Central memory CD4-positive, alpha-beta T cell (primary cell): ENCODE measurements at regions not wholly inside any gene's neighbourhood (a gene's known extent, or its start where the extent isn't known, plus 50 kb on each side); places are given as distances from the start of the nearest gene placed in this dataset.
"Not testable (repeated sequence)": the region's sequence is repeated elsewhere in the genome, so short reads cannot be mapped to it uniquely, and the experiment has no call there.

Experiments used
- DNase-seq: peaks from one replicate; pipeline ENCODE4 v3.0.0; 2022

GRCh38 chr6:27720607-27721580, 191.3 kb downstream of the OR2B2 start:
- DNase-seq, result no peak

DNA sequence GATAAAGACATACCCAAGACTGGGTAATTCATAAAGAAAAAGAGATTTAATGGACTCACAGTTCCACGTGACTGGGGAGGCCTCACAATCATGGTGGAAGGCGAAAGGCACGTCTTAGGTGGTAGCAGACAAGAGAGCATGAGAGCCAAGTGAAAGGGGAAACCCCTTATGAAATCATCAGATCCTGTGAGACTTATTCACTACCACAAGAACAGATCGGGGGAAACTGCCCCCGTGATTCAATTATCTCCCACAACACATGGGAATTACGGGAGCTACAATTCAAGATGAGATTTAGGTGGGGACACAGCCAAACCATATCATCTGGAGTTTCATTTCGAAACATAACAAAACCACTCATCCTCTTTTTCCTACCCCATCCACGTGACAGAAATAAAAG, 193.2 kb downstream of the OR2B2 start:
- DNase-seq, result not testable (repeated sequence)

- DNase-seq, result no peak
These were observed 205.8 kb downstream of the OR2B2 start for GRCh38 chr6:27706431-27706830.

- DNase-seq, result no peak
These were observed 211.9 kb downstream of the OR2B2 start for GRCh38 chr6:27700337-27700736.

DNA sequence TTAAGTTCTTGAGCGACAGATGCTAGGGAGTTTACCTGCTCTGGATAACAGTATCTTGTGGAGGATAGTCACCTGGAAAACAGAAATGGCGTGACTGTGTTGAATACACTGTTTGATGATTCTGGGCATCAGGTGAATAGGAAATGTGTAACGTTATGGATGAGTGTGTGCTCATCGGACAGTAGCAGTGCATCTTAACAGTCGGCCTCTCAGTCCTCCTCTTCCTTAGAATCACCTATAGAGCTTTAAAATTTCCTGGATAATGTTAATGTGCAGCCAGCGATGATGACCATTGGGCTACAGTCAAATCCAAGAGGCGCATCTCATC, 217.7 kb downstream of the OR2B2 start:
- no peak for DNase-seq

DNA sequence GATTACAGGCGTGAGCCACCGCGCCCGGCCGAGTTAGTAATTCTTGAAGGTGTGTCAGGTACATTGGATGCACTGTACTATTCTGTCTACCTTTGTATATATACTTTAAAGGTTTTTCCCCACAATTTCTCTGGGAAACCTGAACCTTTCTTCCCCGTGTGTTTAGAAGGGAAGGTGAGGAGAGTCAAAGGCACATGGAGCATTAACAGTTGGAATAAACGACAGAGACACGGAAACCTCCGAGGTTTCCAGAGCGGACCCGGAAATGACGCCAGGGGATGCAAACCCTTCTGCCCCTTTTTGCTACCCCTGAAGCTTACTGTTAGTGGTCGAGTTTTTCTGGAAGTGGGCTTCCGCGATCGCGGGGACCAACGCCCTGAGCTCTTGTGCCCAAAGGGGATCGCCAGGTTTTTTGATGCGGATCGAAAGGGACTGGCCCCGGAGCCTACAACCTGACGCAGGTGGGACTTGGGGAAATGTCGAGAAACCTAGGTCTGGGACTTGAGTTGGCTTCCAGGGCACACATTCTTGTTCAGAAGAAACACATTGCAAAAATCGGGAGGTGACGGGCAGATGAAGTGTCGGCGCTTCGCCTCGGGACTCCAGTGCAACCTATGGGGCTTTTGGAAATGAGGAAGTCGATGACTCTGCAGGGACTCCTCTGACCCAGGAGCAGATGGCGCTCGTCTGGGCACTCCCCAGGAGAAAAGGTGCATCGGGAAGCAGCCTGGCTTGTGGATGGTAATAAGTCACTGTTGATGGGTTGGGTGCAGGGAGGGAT, 218.2 kb downstream of the OR2B2 start:
- no peak for DNase-seq

GRCh38 chr6:27692133-27692532, 219.2 kb upstream of the ZNF184 start:
- not testable (repeated sequence) for DNase-seq

GRCh38 chr6:27688014-27688586, 215.2 kb upstream of the ZNF184 start:
- peak; percentile 88 for DNase-seq

GRCh38 chr6:27687154-27688013, 214.5 kb upstream of the ZNF184 start:
- DNase-seq, result peak; percentile 66

DNA sequence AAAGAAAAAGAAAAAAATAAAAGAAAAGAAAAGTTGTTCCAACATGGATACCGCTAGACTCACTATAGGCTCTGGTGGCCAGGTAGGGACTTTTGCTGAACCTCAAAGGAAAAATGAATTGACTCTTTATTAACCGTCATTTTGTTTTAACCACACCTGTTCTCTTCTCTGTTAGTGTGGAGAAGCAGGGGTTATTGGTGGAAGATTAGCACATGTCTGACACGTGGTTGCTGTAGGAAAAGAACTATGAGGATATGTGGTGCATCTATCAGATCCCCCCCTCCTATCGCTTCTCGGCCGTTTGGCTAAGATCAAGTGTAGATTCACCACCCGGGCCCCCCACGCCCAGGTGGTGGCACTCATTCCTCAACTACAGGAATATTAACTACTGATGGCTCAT, 212.4 kb upstream of the ZNF184 start:
- no peak for DNase-seq

DNA sequence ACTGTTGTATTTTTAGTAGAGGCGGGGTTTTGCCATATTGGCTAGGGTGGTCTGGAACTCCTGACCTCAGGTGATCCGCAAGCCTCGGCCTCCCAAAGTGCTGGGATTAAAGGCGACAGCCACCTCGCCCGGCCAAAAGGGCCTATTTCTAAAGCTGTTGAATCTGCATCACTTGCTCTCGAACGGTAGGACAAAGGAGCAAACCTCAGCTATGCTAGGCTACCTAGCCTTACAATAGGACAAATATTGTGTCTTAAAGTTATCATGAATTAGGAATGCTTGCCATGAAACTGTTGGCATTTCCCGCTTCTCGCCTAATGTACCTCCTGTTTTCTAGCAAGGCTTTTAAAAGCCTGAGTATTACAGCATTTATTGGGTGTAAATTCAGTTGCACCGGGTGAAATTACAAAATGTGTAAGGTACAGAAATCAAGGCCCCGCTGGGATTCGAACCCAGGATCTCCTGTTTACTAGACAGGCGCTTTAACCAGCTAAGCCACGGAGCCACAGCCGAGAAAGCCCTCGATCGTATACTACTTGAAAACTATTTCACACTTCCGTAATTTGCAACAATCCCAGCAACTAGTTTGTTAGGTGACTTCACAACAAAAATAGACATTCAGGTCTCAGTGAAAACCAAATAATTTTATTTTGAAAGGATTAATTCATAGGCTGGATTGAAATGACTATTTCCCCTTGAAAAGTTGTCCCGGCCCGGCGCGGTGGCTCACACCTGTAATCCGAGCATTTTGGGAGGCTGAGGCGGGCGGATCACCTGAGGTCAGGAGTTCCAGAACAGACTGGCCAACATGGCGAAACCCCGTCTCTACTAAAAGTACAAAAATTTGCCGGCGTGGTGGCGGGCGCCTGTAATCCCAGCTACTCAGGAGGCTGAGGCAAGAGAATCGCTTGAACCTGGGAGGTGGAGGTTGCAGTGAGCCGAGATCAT, 211.6 kb upstream of the ZNF184 start:
- peak; percentile 59 for DNase-seq

GRCh38 chr6:27679964-27680694, 207.2 kb upstream of the ZNF184 start:
- DNase-seq, result no peak

GRCh38 chr6:27679308-27679963, 206.5 kb upstream of the ZNF184 start:
- DNase-seq, result no peak

GRCh38 chr6:27678469-27678868, 205.6 kb upstream of the ZNF184 start:
- DNase-seq, result no peak

DNA sequence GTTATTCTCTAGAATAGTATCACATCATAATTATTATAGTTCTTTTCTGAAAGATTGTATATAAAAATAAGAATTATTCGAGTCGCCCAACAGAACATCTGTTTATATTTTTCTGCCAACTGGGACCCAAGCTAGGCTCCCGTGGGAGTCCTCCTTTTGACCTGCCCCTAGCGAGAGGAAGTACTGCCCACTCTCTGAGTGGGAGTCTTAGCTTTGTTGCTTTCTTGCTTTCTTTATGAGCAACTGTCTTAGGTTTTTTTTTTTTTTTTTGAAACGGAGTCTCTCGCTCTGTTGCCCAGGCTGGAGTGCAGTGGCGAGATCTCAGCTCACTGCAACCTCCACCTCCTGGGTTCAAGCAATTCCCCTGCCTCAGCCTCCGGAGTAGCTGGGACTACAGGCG, 202.0 kb upstream of the ZNF184 start:
- DNase-seq, result no peak

DNA sequence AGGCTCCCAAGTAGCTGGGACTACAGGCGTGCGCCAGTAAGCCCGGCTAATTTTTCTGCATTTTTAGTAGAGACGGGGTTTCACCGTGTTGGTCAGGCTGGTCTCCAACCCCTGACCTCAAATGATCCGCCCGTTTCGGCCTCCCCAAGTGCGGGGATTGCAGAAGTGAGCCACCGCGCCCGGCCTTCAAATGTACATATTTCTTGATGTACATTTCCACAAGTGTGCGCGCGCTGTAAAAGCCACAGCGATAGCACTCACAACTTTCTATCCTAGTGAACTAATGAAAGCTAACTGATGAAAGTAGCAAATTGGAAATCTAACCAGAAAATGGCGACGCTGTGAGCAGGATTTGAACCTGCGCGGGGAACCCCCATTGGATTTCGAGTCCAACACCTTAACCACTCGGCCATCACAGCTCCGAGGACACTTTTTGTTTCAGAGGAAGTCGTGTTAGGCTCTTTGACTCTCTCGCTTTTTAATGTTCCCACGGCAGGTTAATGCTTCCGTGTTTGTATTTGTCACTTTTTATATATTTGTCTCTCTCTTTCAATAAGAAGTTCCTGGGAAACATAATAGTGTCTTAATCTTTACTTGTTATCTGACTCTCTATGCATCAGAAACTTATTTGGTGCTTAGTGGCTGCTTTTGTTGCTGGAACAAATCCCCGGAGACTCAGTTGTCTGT, 199.4 kb upstream of the ZNF184 start:
- DNase-seq, result no peak

DNA sequence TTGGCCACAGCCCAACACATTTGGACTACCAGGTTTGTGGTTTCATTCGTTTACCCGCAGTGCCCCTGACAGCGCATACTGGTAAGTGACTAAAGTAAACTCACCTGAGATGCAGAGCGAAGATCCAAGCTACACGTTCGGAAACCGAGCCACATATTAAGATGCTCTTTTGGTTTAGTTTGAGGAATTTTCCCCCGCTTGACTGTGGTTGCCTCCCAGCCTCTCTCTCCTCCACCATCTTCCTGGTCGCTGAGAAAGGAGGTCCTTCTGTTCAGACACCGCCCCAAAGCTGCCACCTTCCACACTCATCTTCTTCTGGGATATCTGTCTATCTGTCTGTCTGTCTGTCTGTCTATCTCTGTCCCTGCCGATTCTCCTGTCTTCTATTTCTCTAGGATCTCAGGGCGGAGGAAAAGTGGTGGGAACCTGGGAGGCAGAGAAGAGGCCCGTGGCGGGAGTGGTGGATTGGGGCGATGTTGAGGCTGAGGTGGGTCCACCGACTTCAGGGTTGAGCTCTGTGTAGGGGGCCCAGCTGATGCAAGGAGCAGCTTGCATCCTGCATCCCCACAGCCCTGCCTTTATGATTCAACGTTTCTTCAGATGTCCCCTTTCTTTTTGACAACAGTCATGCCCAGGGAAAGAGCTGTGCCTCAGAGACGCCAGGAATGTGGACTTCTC, 196.9 kb upstream of the ZNF184 start:
- DNase-seq, result no peak

DNA sequence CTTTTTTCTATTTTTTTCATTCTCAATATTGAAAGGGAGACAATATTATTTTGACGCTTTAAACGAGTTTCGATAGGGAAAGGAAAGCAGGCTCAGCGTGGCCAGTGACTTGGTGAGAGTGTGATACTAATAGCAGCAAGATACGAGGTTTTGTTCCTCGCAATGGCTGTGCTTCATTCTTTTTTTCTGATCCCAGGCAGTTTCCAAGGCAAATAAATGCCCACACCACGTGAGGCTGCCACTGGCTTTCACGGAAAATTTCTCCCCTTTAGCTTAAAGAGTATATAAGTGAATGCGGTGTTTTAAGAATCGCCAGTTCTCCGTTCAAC, 196.4 kb upstream of the ZNF184 start:
- DNase-seq, result no peak
